Tibial artery (tissue), 4 donors: ENCODE measurements at regions not wholly inside any gene's neighbourhood (a gene's known extent, or its start where the extent isn't known, plus 50 kb on each side); places are given as distances from the start of the nearest gene placed in this dataset.

Experiments
- DNase-seq, 2 donors: peaks; one replicate each; pipeline ENCODE4 v3.0.0-alpha.2; 2019
- H3K27ac ChIP-seq, 2 donors: fragments of 200-600 bp; sonication (generic) in 1 of 2; 1 replicate in 1 of 2; 2 replicates in 1 of 2; pipeline ENCODE4 v1.5.1; 2018 to 2019; ENCODE audit warnings: mild to moderate bottlenecking in 1 of 2
- H3K27me3 ChIP-seq, 2 donors: fragments of 200-600 bp; sonication (generic) in 1 of 2; one replicate each; pipeline versions ENCODE4 v1.5.1 to v1.6.0; 2016 to 2019
- H3K36me3 ChIP-seq, 3 donors: fragments of 200-600 bp; sonication (generic) in 2 of 3; one replicate each; pipeline ENCODE4 v1.5.1; 2016 to 2019; ENCODE audit warnings: mild to moderate bottlenecking in 2 of 3
- H3K4me1 ChIP-seq, 4 donors: fragments of 200-600 bp; sonication (generic) in 2 of 4; 1 replicate in 3 of 4; 2 replicates in 1 of 4; pipeline ENCODE4 v1.5.1; 2016 to 2019
- H3K4me3 ChIP-seq, 2 donors: fragments of 200-600 bp; sonication (generic) in 1 of 2; 1 replicate in 1 of 2; 2 replicates in 1 of 2; pipeline ENCODE4 v1.5.1; 2018 to 2019; ENCODE audit warnings: mild to moderate bottlenecking in 2 of 2
- H3K9me3 ChIP-seq, 3 donors: fragments of 200-600 bp; sonication (generic) in 1 of 3; one replicate each; pipeline ENCODE4 v1.5.1; 2016 to 2019
- intact Hi-C: fragments of 100-400 bp; cut with DNase I; formaldehyde crosslinking; loops from one replicate; pipeline ENCODE4 v1.15.0; 2023; ENCODE audit warnings: low total_unique reads
- TF ChIP-seq, protein P1 (sequence below), 2 experiments: fragments of 200-600 bp in 1 of 2; fragments of 450-650 bp in 1 of 2; IDR thresholded peaks; one replicate each; pipeline ENCODE4 v1.5.1; 2017 to 2019; ENCODE audit warnings: antibody characterized with exemption in 2 of 2, mild to moderate bottlenecking in 1 of 2, moderate library complexity in 1 of 2

DNA sequence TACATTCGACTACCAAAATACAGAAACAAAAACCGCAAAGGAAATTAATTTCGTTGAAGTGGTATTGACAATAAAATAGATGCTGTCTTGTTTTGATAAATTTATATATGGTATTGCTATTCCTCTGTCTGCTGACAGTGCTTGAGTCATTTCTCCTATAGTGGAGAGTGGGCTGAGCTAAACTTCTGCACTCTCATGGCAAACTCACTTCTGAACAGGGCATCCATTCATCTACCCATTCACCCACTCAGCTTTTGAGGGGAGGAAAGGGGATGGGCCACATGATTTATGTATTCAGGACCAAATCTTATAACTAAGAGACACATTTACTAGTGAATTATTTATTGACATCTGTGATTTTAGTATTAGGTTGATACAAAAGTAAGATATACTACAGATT lies 137.6 kb upstream of the PLXNA4 start:
- no peak overlapping the region for H3K27ac ChIP-seq
- TF ChIP-seq, protein P1, sequence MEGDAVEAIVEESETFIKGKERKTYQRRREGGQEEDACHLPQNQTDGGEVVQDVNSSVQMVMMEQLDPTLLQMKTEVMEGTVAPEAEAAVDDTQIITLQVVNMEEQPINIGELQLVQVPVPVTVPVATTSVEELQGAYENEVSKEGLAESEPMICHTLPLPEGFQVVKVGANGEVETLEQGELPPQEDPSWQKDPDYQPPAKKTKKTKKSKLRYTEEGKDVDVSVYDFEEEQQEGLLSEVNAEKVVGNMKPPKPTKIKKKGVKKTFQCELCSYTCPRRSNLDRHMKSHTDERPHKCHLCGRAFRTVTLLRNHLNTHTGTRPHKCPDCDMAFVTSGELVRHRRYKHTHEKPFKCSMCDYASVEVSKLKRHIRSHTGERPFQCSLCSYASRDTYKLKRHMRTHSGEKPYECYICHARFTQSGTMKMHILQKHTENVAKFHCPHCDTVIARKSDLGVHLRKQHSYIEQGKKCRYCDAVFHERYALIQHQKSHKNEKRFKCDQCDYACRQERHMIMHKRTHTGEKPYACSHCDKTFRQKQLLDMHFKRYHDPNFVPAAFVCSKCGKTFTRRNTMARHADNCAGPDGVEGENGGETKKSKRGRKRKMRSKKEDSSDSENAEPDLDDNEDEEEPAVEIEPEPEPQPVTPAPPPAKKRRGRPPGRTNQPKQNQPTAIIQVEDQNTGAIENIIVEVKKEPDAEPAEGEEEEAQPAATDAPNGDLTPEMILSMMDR (IDR thresholded peaks at IDR 0.05), result no peak
- no peaks in the 10 kb centered on the region for H3K4me1 ChIP-seq
- DNase-seq, result no peak
- H3K27me3 ChIP-seq, result no peaks in the 10 kb centered on the region
- peaks cover 0 to 5% (median 0%) of the 10 kb centered on the region in 3 donors for H3K9me3 ChIP-seq
- H3K36me3 ChIP-seq, result no peaks in the 10 kb centered on the region
- H3K4me3 ChIP-seq, result no peak overlapping the region
- intact Hi-C loops, result no loop called here

DNA sequence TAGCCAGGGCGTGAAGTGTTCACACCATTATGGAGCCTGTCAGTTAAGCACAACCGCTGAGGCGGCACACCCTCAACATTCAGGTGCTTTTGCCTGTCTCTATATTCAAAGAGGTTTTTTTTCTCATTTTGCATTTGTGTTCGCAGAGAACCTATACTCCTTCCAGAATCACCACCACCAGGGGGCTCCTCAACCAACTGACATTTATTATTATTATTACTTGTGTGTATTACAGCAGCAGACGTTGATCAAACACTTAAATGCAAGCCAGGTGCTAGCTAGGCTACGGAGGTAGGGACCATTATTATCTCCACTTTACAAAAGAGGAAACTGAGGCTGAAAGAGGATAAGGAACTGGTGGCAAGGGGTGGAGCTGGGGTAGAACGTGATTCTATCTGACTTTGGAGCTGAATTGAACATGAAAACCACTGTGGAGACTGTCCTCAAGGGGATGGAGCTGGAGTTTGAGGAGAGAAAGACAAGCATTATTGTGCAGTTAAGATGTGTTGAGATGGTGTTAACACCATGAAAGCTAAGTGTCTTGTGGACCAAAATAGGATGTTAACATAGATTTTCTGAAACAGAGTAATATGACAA lies 133.8 kb upstream of the PLXNA4 start:
- no peaks in the 10 kb centered on the region for H3K27me3 ChIP-seq
- no peaks in the 10 kb centered on the region for H3K36me3 ChIP-seq
- peak in 1 of 2 donors; percentile 31 for DNase-seq
- intact Hi-C loops, result no loop called here
- H3K9me3 ChIP-seq, result no peaks in the 10 kb centered on the region
- no peaks in the 10 kb centered on the region for H3K4me1 ChIP-seq
- no peak overlapping the region for H3K4me3 ChIP-seq
- TF ChIP-seq, protein P1 (IDR thresholded peaks at IDR 0.05), result peak; percentile 16 to 24
- no peak overlapping the region for H3K27ac ChIP-seq

DNA sequence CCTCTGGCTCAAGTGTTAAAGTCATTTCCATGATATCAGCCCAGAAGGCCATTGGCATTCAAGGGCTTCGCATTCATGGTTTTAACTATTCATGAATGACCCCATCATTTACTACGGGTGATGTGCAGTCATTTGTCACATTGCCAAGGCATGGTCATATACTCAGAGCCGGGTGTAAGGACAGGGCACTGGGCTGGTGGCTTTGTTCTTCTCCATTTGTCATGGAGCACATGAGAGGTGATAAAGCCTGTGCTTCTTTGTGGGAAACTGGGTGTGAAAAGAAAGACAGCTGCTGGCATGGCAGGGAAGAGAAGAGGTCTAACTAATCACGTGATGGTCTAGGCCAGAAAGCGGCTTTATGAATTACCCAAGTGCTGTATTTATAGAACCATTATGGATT lies 132.2 kb upstream of the PLXNA4 start:
- H3K27me3 ChIP-seq, result no peaks in the 10 kb centered on the region
- no peaks in the 10 kb centered on the region for H3K36me3 ChIP-seq
- H3K4me3 ChIP-seq, result no peak overlapping the region
- no peak for DNase-seq
- TF ChIP-seq, protein P1 (IDR thresholded peaks at IDR 0.05), result no peak
- no peak overlapping the region for H3K27ac ChIP-seq
- no peaks in the 10 kb centered on the region for H3K9me3 ChIP-seq
- intact Hi-C loops, result no loop called here
- H3K4me1 ChIP-seq, result no peaks in the 10 kb centered on the region

DNA sequence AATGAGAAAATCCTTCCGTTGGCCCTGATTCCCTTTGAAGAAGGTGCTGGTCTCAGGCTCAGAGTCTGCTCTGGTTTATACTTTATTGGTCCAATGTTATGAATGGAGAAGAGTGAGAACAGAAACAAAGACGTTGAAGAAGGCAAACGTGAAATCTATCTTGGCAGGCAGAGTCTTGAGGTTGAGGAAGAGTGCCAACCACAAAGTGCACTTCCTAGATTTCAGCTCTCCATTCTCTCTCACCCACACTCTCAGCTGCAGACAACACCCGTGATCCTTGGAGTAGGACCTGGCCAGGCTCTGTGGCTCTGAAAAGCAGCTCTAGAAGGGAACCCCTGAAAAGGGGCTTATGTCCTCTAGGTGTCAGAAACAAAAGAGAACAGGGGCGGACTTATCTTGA lies 128.9 kb upstream of the PLXNA4 start:
- H3K9me3 ChIP-seq, result peaks cover 0 to 4% (median 0%) of the 10 kb centered on the region in 3 donors
- no peaks in the 10 kb centered on the region for H3K36me3 ChIP-seq
- no peak for DNase-seq
- no peaks in the 10 kb centered on the region for H3K27me3 ChIP-seq
- H3K4me1 ChIP-seq, result no peaks in the 10 kb centered on the region
- TF ChIP-seq, protein P1 (IDR thresholded peaks at IDR 0.05), result no peak
- no peak overlapping the region for H3K4me3 ChIP-seq
- intact Hi-C loops, result no loop called here
- H3K27ac ChIP-seq, result no peak overlapping the region

DNA sequence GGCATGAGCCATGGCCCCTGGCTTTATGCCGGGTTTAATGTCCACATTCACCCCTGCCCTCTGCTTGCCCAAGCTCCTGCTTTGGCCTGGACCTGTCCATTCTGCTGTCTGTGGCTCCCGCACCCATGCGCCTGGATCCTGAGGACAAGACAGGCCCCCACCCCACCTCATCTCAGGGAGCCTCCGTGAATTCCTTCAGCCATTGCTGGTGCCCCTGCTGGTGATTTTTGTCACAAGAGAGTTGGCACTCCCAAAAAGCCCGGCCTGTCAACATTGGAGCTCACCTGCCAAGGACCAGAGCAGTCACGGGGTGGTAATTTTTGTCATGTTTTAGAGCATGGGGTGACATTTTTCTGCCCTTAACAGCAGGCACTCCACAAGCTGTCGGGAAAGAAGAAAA lies 127.5 kb upstream of the PLXNA4 start:
- H3K9me3 ChIP-seq, result peaks cover 0 to 4% (median 0%) of the 10 kb centered on the region in 3 donors
- intact Hi-C loops, result no loop called here
- no peaks in the 10 kb centered on the region for H3K27me3 ChIP-seq
- H3K4me3 ChIP-seq, result no peak overlapping the region
- no peaks in the 10 kb centered on the region for H3K4me1 ChIP-seq
- no peaks in the 10 kb centered on the region for H3K36me3 ChIP-seq
- no peak overlapping the region for H3K27ac ChIP-seq
- TF ChIP-seq, protein P1 (IDR thresholded peaks at IDR 0.05), result no peak
- DNase-seq, result no peak

DNA sequence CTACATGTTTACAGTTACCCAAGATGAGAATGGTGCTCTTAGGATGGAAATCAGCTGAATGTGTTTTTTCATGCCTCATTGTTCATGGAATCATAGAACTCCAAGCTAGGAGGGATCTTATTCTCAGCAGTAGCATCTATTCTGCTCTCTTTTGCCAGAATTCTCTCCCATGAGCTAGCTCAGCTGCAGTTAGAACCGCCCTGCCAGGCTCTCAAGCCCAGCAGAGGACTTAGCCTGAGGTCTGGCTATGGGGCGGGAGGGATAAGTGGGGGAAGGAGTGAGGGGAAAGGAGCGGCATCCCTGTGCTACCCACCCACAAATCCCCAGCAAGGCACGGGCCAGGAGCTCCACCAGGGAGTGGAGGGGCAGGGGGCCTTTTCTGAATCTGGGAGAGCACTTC lies 120.7 kb upstream of the PLXNA4 start:
- H3K27ac ChIP-seq, result no peak overlapping the region
- no peak for DNase-seq
- TF ChIP-seq, protein P1 (IDR thresholded peaks at IDR 0.05), result no peak

More for the DNA sequence above, 120.7 kb upstream of the PLXNA4 start:
- Histone ChIP-seq H3K36me3 (no peaks in the 10 kb centered on the region), H3K9me3 (peaks cover 0 to 4% (median 0%) of the 10 kb centered on the region in 3 donors), H3K4me1 (no peaks in the 10 kb centered on the region), H3K4me3 (no peak overlapping the region), H3K27me3 (peaks cover 0 to 10% of the 10 kb centered on the region in 2 donors)
- intact Hi-C loops, result no loop called here
